Activated naive CD8-positive, alpha-beta T cell treated with anti-CD3 and anti-CD28 coated beads for 36 hours (primary cell): ENCODE measurements at regions not wholly inside any gene's neighbourhood (a gene's known extent, or its start where the extent isn't known, plus 50 kb on each side); places are given as distances from the start of the nearest gene placed in this dataset.

Experiments used
- DNase-seq: peaks from one replicate; pipeline ENCODE4 v3.0.0; 2021
- H3K27ac Mint-ChIP-seq: one replicate; pipeline ENCODE4 v1.8.0; 2022; ENCODE audit warnings: mild to moderate bottlenecking, moderate library complexity, mixed read lengths
- H3K27me3 Mint-ChIP-seq: one replicate; pipeline ENCODE4 v1.8.0; 2022; ENCODE audit warnings: mild to moderate bottlenecking, mixed read lengths
- H3K36me3 Mint-ChIP-seq: one replicate; pipeline ENCODE4 v1.8.0; 2021; ENCODE audit warnings: mild to moderate bottlenecking, mixed read lengths
- H3K4me1 Mint-ChIP-seq: one replicate; pipeline ENCODE4 v1.8.0; 2021; ENCODE audit warnings: mixed read lengths
- H3K4me3 Mint-ChIP-seq: one replicate; pipeline ENCODE4 v1.8.0; 2022; ENCODE audit warnings: mild to moderate bottlenecking, moderate library complexity, mixed read lengths
- H3K9me3 Mint-ChIP-seq: one replicate; pipeline ENCODE4 v1.8.0; 2022; ENCODE audit warnings: mixed read lengths

DNA sequence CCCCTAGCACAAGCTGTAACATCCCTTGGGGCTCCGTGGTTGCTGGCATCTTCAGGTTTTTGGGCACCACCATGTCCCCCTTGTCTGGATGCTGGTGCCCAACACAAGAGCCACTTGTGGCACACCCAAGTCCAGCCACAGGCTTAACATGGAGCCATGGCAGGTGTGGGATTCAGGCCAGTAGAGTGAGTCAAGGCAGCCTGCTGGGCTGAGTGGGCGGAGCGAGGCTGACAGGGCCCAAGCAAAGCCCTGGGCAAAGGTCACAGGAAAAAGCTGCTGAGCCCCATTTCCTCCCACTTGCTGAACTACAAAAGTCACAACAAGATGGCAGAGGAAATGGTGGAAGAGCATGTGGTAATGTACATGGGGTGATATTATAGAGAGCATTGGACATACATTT, 950.7 kb upstream of the FLRT2 start:
- Mint-ChIP-seq H3K9me3 (peaks cover 2% of the 10 kb centered on the region), H3K4me3 (no peak overlapping the region), H3K4me1 (no peaks in the 10 kb centered on the region), H3K27ac (no peak overlapping the region), H3K36me3 (no peaks in the 10 kb centered on the region), H3K27me3 (no peaks in the 10 kb centered on the region)
- no peak for DNase-seq

DNA sequence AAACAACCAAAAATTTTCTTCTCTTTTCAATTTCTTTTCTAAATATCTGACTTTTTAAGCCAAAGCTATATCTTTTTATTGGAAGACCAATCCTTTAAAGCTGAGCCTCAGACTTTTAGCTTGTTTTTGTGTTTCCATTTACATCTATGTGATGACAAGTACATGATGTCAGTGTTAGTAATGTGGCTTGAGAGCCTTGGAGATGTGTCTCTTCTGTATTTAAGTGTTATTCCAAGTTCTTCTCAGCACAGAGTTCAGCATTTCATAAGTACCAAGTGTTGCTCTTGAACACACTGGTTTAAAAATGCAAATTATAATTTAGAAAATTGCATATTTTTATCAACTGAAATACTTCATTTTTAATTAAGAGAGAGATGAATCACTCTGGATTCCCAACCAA, 948.9 kb upstream of the FLRT2 start:
- no peak for DNase-seq
- H3K4me1 Mint-ChIP-seq: no peaks in the 10 kb centered on the region

DNA sequence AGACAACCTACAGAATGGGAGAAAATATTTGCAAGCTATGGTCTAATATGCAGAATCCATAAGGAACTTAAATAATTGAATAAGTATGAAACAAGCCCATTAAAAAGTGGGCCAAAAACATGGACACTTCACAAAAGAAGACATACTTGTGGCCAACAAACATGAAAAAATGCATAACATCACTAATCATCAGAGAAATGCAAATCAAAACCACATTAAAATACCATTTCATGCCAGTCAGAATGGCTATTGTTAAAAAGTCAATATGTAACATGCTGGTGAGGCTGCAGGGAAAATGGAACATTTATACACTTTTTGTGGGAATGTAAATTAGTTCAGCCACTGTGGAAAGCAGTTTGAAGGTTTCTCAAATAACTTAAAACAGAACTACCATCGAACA, 945.4 kb upstream of the FLRT2 start:
- Mint-ChIP-seq H3K36me3 (no peaks in the 10 kb centered on the region), H3K4me3 (no peak overlapping the region), H3K9me3 (peaks cover 6% of the 10 kb centered on the region), H3K4me1 (no peaks in the 10 kb centered on the region), H3K27me3 (no peaks in the 10 kb centered on the region), H3K27ac (no peak overlapping the region)
- DNase-seq: no peak

More for the DNA sequence above, 948.9 kb upstream of the FLRT2 start:
- H3K27ac Mint-ChIP-seq: no peak overlapping the region
- H3K4me3 Mint-ChIP-seq: no peak overlapping the region
- peaks cover 2% of the 10 kb centered on the region for H3K9me3 Mint-ChIP-seq
- H3K36me3 Mint-ChIP-seq: no peaks in the 10 kb centered on the region
- no peaks in the 10 kb centered on the region for H3K27me3 Mint-ChIP-seq

DNA sequence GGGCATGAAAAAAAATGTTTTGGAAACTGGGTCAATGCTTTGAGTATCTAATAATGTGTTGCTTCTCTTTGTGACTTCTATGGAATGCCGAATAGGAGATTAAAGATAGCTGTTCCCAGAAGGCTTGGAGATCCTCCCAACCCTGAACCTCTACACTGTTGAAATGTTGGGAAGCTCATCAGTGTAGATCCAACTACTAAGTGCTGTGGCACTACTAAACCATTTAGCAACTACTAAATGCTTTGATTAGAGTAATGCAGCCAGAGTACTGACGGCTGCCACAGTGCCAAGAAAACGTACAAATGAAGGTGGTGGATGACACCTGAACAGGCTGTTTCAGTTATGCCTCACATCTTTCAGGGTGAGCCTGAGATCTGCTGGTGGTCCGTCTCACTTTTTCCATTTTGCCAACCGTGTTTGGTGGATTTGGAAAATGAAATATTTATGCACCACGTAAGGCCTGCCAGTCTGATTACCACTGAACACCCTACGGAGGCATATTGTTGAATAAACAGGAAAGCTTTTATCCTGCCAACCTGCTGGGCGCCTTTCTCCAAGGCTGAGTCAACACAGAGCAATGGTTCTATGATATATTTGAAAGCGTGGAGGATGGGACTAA, 938.0 kb upstream of the FLRT2 start:
- Mint-ChIP-seq H3K27ac (no peak overlapping the region), H3K36me3 (no peaks in the 10 kb centered on the region), H3K9me3 (peaks cover 2% of the 10 kb centered on the region), H3K4me3 (no peak overlapping the region), H3K4me1 (no peaks in the 10 kb centered on the region), H3K27me3 (no peaks in the 10 kb centered on the region)
- no peak for DNase-seq

DNA sequence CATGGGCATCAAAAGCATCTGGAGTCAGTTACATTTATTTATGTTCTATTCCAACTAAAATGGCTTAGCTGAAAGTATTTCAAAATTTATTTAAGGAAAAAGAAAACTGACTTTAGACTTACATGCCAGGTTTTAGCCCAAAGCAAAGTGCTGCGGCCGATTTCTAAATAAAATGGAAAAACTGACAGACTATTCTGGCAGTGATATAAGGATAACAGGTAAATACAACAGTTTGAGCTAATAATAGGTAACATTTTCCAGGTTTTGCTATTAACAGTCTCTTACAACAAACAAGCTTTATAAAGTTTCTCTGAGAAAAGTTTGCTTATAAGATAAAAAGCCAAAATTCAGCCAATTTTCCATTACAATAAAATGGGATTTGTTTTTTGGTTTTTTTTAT, 937.2 kb upstream of the FLRT2 start:
- Mint-ChIP-seq H3K4me3 (no peak overlapping the region), H3K36me3 (no peaks in the 10 kb centered on the region), H3K27ac (no peak overlapping the region), H3K4me1 (no peaks in the 10 kb centered on the region), H3K9me3 (peaks cover 2% of the 10 kb centered on the region), H3K27me3 (no peaks in the 10 kb centered on the region)
- no peak for DNase-seq

DNA sequence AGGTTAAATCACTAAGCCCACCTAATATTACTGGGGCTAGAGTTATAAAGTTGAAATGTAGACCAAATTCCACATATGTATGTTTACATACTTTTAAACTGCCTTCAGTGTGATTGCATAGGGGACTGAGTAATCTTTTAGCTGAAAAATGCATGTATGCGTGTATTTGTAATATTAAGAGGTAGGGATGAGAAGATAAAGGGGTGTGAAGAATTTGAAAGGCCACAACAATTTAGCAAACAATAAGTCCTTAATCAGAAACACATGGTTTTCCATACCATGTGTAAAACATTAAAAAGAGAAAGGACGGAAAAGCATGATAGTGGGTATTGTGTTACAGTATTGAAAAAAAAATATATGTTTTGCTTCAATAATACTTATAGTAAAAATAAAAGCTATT, 919.9 kb upstream of the FLRT2 start:
- H3K9me3 Mint-ChIP-seq: peaks cover 5% of the 10 kb centered on the region
- H3K27me3 Mint-ChIP-seq: no peaks in the 10 kb centered on the region
- H3K4me3 Mint-ChIP-seq: no peak overlapping the region
- no peaks in the 10 kb centered on the region for H3K36me3 Mint-ChIP-seq
- no peak for DNase-seq
- H3K27ac Mint-ChIP-seq: no peak overlapping the region
- no peaks in the 10 kb centered on the region for H3K4me1 Mint-ChIP-seq

DNA sequence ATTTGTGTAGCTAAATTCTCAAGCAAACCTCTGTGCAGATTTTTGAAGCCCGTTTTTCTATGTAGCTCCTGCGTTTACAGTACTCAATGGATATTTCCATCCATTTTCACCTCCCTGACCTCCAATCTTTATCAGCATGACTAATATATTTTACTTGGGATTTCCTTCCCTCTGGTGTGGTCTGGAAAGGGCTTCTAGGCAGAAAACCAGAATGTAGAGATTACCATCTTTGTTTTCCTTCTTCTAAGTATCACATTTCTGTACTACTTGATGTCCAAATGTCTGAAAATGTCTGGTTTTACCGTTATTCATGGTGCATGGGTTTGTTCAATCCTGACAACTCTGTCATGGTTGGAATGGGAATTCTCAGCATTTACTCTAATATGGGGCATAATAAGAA, 907.6 kb upstream of the FLRT2 start:
- no peak for DNase-seq
- H3K9me3 Mint-ChIP-seq: no peaks in the 10 kb centered on the region
- H3K27me3 Mint-ChIP-seq: no peaks in the 10 kb centered on the region
- H3K36me3 Mint-ChIP-seq: no peaks in the 10 kb centered on the region
- H3K27ac Mint-ChIP-seq: no peak overlapping the region
- H3K4me1 Mint-ChIP-seq: no peaks in the 10 kb centered on the region
- H3K4me3 Mint-ChIP-seq: no peak overlapping the region

DNA sequence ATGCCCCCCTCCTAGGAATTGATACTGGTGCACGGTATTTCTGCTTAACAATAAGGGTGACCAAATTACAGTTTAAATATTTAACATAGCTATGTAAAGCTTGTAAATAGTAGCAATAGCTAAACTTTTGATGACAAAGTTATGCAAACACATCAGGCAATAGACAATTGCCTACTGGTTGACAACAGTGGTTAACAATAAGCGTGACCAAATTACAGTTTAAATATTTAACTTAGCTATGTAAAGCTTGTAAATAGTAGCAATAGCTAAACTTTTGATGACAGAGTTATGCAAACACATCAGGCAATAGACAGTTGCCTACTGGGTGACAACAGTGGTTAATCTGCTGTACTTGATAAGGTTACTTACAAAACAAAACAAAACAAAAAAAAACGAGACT, 886.5 kb upstream of the FLRT2 start:
- Mint-ChIP-seq H3K4me3 (no peak overlapping the region), H3K4me1 (no peaks in the 10 kb centered on the region), H3K36me3 (no peaks in the 10 kb centered on the region), H3K27me3 (no peaks in the 10 kb centered on the region), H3K9me3 (peaks cover 2% of the 10 kb centered on the region), H3K27ac (no peak overlapping the region)
- no peak for DNase-seq

DNA sequence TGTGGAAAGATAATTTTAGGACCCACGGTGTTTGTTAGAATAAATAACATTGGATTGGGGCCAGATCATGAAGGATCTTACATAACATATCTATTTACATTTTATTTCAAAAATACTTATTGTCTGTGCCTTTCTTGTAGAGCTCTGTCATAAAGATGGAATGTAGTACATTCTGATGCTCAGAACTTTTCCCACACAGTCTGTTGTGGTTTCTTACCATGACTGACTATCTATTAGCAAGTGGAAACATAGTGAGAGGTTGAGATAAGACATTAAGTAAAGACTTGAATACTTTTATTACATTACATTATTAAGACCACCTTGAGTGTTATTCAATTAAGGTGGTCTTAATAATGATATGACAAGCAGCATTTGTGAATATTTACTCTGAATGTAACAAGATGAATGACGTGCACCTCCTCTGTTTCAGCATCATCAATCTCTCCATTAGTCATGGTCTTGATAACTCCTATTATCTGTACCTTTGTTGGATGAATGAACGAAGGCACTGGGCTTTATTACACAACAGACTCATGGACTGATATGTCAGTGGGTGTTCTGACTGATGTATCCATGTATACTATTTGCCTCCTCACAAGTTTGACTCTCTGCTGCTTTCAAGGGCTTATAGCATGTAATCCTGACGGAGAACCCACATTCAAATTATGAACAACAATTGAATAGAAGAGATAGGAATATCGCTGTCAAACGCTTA, 883.0 kb upstream of the FLRT2 start:
- Mint-ChIP-seq H3K27ac (no peak overlapping the region), H3K9me3 (peaks cover 4% of the 10 kb centered on the region), H3K4me1 (no peaks in the 10 kb centered on the region), H3K36me3 (no peaks in the 10 kb centered on the region), H3K27me3 (no peaks in the 10 kb centered on the region), H3K4me3 (no peak overlapping the region)
- no peak for DNase-seq

DNA sequence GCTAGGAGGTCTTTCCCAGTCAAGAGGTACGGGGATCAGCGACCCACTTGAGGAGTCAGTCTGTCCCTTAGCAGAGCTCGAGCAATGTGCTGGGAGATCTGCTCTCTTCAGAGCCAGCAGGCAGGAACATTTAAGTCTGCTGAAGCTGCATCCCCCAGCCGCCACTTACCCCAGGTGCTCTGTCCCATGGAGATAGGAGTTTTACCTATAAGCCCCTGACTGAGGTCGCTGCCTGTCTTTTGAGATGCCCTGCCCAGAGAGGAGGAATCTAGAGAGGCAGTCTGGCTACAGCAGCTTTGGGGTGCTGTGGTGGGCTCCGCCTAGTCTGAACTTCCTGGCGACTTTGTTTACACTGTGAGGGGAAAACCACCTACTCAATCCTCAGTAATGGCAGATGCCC, 874.9 kb upstream of the FLRT2 start:
- Mint-ChIP-seq H3K9me3 (peaks cover 11% of the 10 kb centered on the region), H3K4me3 (no peak overlapping the region), H3K36me3 (no peaks in the 10 kb centered on the region), H3K4me1 (no peaks in the 10 kb centered on the region), H3K27ac (no peak overlapping the region), H3K27me3 (no peaks in the 10 kb centered on the region)
- DNase-seq: no peak

DNA sequence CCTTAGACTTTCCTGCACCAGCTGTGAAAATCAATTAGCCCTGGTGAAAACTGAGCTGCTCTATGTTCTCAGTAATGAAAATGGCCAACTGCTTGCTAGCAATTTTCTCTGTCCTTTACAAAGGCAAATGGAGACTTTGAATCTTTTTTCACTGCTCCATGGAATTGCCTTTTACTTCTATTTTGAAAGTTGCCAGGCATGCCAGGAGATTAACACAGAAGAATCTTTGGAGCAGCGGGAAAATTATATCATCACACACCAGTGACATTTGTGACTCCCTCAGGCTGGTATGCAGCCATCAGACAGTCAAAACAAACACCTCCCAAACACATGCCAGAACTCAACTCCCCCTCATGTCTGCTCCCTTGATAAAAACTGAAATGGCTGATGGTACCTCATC, 872.0 kb upstream of the FLRT2 start:
- Mint-ChIP-seq H3K27me3 (no peaks in the 10 kb centered on the region), H3K27ac (no peak overlapping the region), H3K4me3 (no peak overlapping the region), H3K9me3 (peaks cover 7% of the 10 kb centered on the region), H3K36me3 (no peaks in the 10 kb centered on the region), H3K4me1 (no peaks in the 10 kb centered on the region)
- DNase-seq: no peak

DNA sequence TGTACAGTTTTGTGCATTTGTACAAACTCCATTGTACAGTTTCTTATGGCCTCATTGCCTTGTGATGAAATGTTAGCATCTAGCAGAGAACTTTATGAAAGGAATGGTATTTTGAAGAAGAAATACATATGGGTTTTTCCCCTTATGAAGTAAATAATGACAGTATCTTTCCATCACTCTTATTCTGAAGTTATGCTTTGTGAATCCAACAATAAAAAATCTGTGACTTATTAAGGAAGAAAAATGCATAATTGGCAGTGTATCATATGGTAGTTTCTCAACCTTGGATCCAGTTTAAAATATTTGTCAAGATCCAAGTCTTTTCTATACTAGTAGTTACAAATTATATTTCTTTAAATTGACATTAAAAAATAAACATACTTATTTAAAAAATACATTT, 859.1 kb upstream of the FLRT2 start:
- H3K4me1 Mint-ChIP-seq: no peaks in the 10 kb centered on the region
- H3K36me3 Mint-ChIP-seq: no peaks in the 10 kb centered on the region
- no peak overlapping the region for H3K4me3 Mint-ChIP-seq
- peaks cover 1% of the 10 kb centered on the region for H3K9me3 Mint-ChIP-seq
- DNase-seq: no peak
- no peak overlapping the region for H3K27ac Mint-ChIP-seq
- no peaks in the 10 kb centered on the region for H3K27me3 Mint-ChIP-seq

DNA sequence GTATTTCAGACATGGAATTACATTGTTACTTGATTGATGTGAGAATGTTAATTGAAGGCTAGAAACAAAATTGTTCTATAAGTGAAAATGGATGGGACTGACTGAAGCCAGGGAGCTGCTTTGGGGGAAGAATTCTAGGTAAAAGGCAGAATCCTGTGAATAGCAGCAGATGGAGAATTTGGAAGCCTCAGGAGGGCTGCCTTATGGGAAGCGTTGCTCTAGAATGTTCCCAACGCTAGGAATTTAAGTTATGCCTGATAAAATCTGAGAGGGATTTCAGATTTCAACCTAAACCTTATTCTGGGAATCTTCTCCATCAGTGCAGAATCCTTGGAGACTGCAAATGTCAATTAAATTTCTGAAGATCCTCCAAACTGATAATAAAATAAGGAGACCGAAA, 858.2 kb upstream of the FLRT2 start:
- Mint-ChIP-seq H3K4me3 (no peak overlapping the region), H3K36me3 (no peaks in the 10 kb centered on the region), H3K27ac (no peak overlapping the region), H3K4me1 (no peaks in the 10 kb centered on the region), H3K27me3 (no peaks in the 10 kb centered on the region), H3K9me3 (peaks cover 1% of the 10 kb centered on the region)
- DNase-seq: no peak

DNA sequence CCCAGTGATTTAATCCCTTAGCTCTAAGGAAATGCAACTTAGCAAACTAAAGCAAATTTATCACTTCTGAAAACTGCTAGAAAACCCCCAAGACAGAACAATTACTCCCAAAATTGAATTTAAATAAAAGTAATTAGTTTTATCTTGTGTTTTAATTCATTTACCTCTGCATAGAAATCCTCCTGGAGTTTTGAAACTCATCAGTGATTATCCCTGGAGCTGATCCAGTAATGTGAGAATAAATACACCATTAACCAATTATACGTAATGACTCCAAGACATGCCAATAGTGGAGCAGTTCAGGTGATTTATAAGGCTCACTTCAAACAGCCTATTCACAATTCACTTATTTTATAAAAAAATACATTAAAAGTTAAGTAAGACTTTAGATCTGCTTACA, 855.3 kb upstream of the FLRT2 start:
- Mint-ChIP-seq H3K27me3 (no peaks in the 10 kb centered on the region), H3K36me3 (no peaks in the 10 kb centered on the region), H3K9me3 (peaks cover 1% of the 10 kb centered on the region), H3K27ac (no peak overlapping the region), H3K4me3 (no peak overlapping the region), H3K4me1 (no peaks in the 10 kb centered on the region)
- DNase-seq: no peak

DNA sequence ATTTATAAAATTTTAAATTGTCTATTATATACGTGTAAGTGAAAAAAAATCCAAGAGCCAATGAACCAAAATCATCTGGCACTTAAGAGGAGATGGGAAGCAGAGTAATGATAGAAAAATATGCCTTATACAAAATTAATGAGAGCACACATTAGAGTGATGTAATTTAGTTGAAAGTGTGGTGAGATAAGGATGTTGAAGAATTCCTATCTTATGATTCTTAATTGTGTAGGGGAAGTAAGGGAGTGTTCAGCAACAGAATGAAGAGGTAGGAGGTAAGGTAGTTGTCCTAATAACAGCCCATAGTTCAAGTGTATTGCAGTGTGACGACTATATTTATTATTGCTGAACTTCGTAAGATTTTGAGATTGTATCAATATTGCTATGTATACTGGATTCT, 843.4 kb upstream of the FLRT2 start:
- Mint-ChIP-seq H3K27me3 (no peaks in the 10 kb centered on the region), H3K36me3 (no peaks in the 10 kb centered on the region), H3K9me3 (peaks cover 5% of the 10 kb centered on the region), H3K27ac (no peak overlapping the region), H3K4me3 (no peak overlapping the region), H3K4me1 (no peaks in the 10 kb centered on the region)
- no peak for DNase-seq

DNA sequence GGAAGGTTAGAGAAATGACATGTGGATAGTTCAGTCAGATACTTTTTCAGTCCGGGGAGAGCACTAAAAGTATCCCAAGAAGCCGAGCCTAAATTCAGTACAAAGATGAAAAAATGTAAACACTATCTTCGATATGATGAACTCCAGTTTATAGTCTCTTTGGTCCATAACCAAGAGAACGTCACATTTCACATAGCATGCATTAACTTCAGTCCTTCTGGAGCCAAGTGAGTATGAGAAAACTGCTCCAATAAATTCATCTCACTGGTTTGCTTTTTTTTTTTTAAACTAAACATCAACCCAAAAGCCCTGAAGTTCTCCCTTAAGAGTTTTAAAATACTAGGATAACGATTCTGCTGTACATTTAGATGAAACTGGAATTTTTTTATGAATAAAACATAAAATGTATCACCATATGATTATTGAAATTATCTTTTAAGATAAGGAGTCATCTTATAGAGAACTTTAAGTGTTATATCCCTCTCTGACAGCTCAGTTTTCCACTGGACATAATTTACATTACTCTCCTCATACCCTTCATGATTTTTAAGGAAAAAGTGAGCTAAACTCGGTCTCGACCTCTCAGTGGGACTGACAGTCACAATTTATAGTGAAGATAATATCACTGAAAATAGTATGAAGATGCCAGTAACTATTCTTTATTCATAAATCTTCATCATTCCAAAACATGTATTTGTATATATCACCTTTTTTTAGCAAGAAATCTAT, 841.5 kb upstream of the FLRT2 start:
- no peak for DNase-seq
- no peak overlapping the region for H3K4me3 Mint-ChIP-seq
- no peaks in the 10 kb centered on the region for H3K36me3 Mint-ChIP-seq
- H3K27ac Mint-ChIP-seq: no peak overlapping the region
- peaks cover 2% of the 10 kb centered on the region for H3K9me3 Mint-ChIP-seq
- no peaks in the 10 kb centered on the region for H3K4me1 Mint-ChIP-seq
- no peaks in the 10 kb centered on the region for H3K27me3 Mint-ChIP-seq
